ENCODE measurements at regions not wholly inside any gene's neighbourhood (a gene's known extent, or its start where the extent isn't known, plus 50 kb on each side); places are given as distances from the start of the nearest gene placed in this dataset.

DNA sequence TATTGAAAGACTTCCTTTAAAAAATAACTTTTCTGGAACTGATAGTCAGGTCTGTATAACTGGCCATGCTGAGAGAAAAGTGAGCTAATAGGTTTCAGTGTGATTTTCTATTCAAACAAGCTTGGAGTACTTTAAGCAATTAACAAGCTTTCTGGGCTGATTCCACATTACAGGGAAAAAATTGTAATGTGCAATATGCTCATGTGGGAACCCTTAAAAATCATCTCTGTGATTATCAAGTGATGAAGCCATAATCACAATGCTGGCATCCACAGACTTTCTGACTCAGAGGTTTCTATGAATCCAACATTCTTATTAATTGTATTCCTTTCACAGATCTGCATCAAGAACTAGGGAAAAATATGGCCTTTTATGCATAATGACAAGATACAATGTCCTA lies 212.2 kb upstream of the ACO1 start:
- Histone ChIP-seq H3K27ac (ENCODE audit: insufficient read length, low read depth, low read length) (no peak overlapping the region), H3K14ac (ENCODE audit: insufficient read depth, low read length) (no peak overlapping the region), H2AFZ (ENCODE audit: low read length) (no peak overlapping the region), H3K79me1 (ENCODE audit: insufficient read depth, low read depth, low read length, poor library complexity, severe bottlenecking) (no peaks in the 10 kb centered on the region), H4K20me1 (ENCODE audit: control insufficient read depth, insufficient read depth, insufficient read length) (no peaks in the 10 kb centered on the region), H2BK12ac (ENCODE audit: insufficient read length, low read depth, low read length) (no peak overlapping the region), H3K56ac (ENCODE audit: insufficient read length, low read depth, low read length) (no peak overlapping the region), H2BK120ac (ENCODE audit: low read depth, low read length, poor library complexity, severe bottlenecking) (no peak overlapping the region), H3K4ac (ENCODE audit: low read depth, low read length) (no peak overlapping the region), H3K23ac (ENCODE audit: insufficient read length, low read depth, low read length) (no peak overlapping the region), H3K79me2 (ENCODE audit: insufficient read depth, low read length) (no peaks in the 10 kb centered on the region), H3K9ac (ENCODE audit: extremely low read depth, insufficient read length, low read length) (no peak overlapping the region), H4K8ac (replicated peaks; ENCODE audit: insufficient read length, low read depth, low read length) (no peak overlapping the region), H2BK20ac (ENCODE audit: low read depth, low read length, poor library complexity, severe bottlenecking) (no peak overlapping the region), H3T11ph (ENCODE audit: low read length) (no peak overlapping the region), H4K5ac (ENCODE audit: insufficient read length, low read depth, low read length) (no peak overlapping the region), H3K9me3 (ENCODE audit: control insufficient read depth, low read depth, low read length) (no peaks in the 10 kb centered on the region), H3K23me2 (ENCODE audit: insufficient read length, low read depth, low read length, poor library complexity, severe bottlenecking) (no peaks in the 10 kb centered on the region), H2BK15ac (ENCODE audit: low read depth, low read length) (no peak overlapping the region), H3K27me3 (ENCODE audit: insufficient read depth, low read length) (no peaks in the 10 kb centered on the region), H3K18ac (ENCODE audit: insufficient read length, low read depth, low read length) (no peak overlapping the region), H3K4me2 (ENCODE audit: insufficient read depth, insufficient read length, low read length) (no peak overlapping the region), H3K4me1 (ENCODE audit: insufficient read depth, low read length) (no peaks in the 10 kb centered on the region), H2BK5ac (ENCODE audit: insufficient read length, low read length) (no peak overlapping the region), H4K91ac (ENCODE audit: insufficient read length, low read depth, low read length) (no peak overlapping the region), H2AK5ac (ENCODE audit: insufficient read length, low read length) (no peak overlapping the region)
- H3K4me1 Mint-ChIP-seq = peaks cover 4 to 6% of the 10 kb centered on the region in 2 experiments
- H3K36me3 Mint-ChIP-seq (ENCODE audit: insufficient read depth in 1 of 3, low read depth in 3 of 3) = peaks cover 2 to 11% (median 2%) of the 10 kb centered on the region in 3 experiments
- H3K27me3 Mint-ChIP-seq (ENCODE audit: low read depth) = no peaks in the 10 kb centered on the region; the same call in 1 of the 2 replicates
- no peak overlapping the region for H3K4me3 Mint-ChIP-seq
- DNase-seq = no peak
- TF ChIP-seq, protein P1, sequence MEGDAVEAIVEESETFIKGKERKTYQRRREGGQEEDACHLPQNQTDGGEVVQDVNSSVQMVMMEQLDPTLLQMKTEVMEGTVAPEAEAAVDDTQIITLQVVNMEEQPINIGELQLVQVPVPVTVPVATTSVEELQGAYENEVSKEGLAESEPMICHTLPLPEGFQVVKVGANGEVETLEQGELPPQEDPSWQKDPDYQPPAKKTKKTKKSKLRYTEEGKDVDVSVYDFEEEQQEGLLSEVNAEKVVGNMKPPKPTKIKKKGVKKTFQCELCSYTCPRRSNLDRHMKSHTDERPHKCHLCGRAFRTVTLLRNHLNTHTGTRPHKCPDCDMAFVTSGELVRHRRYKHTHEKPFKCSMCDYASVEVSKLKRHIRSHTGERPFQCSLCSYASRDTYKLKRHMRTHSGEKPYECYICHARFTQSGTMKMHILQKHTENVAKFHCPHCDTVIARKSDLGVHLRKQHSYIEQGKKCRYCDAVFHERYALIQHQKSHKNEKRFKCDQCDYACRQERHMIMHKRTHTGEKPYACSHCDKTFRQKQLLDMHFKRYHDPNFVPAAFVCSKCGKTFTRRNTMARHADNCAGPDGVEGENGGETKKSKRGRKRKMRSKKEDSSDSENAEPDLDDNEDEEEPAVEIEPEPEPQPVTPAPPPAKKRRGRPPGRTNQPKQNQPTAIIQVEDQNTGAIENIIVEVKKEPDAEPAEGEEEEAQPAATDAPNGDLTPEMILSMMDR (conservative IDR thresholded peaks at IDR 0.05) = no peak
- peaks cover 11 to 15% of the 10 kb centered on the region in 2 experiments; a peak in 4 of 5 replicates for H3K9me3 Mint-ChIP-seq
- H3K27ac Mint-ChIP-seq = no peak overlapping the region

All from H9 (cell line).